ENCODE measurements at regions not wholly inside any gene's neighbourhood (a gene's known extent, or its start where the extent isn't known, plus 50 kb on each side); places are given as distances from the start of the nearest gene placed in this dataset.

DNA sequence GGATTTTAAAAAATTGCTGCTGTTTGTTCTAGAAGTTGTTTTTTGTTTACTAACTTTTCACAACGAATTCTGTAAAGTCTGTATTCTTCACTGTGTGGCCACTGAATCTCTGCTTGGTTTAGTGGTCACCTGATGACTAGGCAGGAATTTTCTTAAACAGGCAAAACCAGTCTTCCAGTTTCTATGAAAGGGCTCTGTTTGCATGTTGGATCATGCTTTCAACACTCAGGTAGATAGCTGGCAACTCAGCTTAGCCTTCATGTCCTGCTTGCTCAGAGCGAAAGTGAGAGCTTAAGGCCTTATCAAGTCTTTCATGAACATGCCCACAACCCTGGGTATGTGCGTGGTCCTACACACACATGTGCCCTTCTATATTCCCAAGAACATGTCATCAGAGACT is 52.4 kb upstream of the CCDC190 start:
- TF ChIP-seq, protein P1, sequence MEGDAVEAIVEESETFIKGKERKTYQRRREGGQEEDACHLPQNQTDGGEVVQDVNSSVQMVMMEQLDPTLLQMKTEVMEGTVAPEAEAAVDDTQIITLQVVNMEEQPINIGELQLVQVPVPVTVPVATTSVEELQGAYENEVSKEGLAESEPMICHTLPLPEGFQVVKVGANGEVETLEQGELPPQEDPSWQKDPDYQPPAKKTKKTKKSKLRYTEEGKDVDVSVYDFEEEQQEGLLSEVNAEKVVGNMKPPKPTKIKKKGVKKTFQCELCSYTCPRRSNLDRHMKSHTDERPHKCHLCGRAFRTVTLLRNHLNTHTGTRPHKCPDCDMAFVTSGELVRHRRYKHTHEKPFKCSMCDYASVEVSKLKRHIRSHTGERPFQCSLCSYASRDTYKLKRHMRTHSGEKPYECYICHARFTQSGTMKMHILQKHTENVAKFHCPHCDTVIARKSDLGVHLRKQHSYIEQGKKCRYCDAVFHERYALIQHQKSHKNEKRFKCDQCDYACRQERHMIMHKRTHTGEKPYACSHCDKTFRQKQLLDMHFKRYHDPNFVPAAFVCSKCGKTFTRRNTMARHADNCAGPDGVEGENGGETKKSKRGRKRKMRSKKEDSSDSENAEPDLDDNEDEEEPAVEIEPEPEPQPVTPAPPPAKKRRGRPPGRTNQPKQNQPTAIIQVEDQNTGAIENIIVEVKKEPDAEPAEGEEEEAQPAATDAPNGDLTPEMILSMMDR (IDR thresholded peaks at IDR 0.05): no peak
- TF ChIP-seq POLR2A (IDR thresholded peaks at IDR 0.05): no peak

Data from testis (tissue), 2 donors.